PC-3 (cell line): ENCODE measurements at regions not wholly inside any gene's neighbourhood (a gene's known extent, or its start where the extent isn't known, plus 50 kb on each side); places are given as distances from the start of the nearest gene placed in this dataset.

Source experiments
- ATAC-seq: fragments of 200-7000 bp; cut with Tn5 transposase; 2 replicates; pipeline ENCODE4 v1.9.1; 2020; ENCODE audit warnings: mild to moderate bottlenecking, moderate library complexity
- BruUV-seq: library from RNA; stranded (reverse); fragments of 400-500 nt; replicated peaks from 2 replicates; lab custom pipeline; 2021; lab: Mats Ljungman, UMichigan
- CTCF ChIA-PET: fragments of 300-600 bp; sonication (Branson Sonifier 250); formaldehyde crosslinking; loops from one replicate; lab custom pipeline; 2022; ENCODE audit warnings: antibody characterized with exemption; lab: Charles Lee
- POLR2A ChIA-PET: fragments of 300-600 bp; sonication (Branson Sonifier 250); formaldehyde crosslinking; loops from one replicate; lab custom pipeline; 2022; ENCODE audit warnings: antibody characterized with exemption; ENCODE audit not compliant: unreplicated experiment; lab: Charles Lee
- DNase-seq: peaks from one replicate; pipeline ENCODE4 v3.0.0-alpha.2; 2015
- H2AFZ ChIP-seq: fragments of 300-600 bp; sonication (generic); 2 replicates; pipeline ENCODE4 v1.6.0; 2016; ENCODE audit warnings: antibody characterized with exemption, low read length
- H3F3A ChIP-seq: fragments of 300-600 bp; sonication (generic); one replicate; pipeline ENCODE4 v1.6.0; 2017; ENCODE audit warnings: antibody characterized with exemption, low read length, control low read depth, mild to moderate bottlenecking; ENCODE audit not compliant: unreplicated experiment
- H3K27ac ChIP-seq: fragments of 300-600 bp; sonication (generic); 2 replicates; pipeline ENCODE4 v1.5.1; 2016; ENCODE audit warnings: mild to moderate bottlenecking, low read length
- H3K27me3 ChIP-seq: fragments of 300-600 bp; sonication (generic); 2 replicates; pipeline ENCODE4 v1.6.1; 2016; ENCODE audit warnings: low read length, mixed read lengths
- H3K36me3 ChIP-seq: fragments of 300-600 bp; sonication (generic); 2 replicates; pipeline ENCODE4 v1.6.1; 2016; ENCODE audit warnings: low read depth, mixed run types, low read length, mixed read lengths
- H3K4me1 ChIP-seq: fragments of 300-600 bp; sonication (generic); 2 replicates; pipeline ENCODE4 v1.5.1; 2016; ENCODE audit warnings: low read length; ENCODE audit not compliant: insufficient read depth
- H3K4me2 ChIP-seq: fragments of 300-600 bp; sonication (generic); 2 replicates; pipeline ENCODE4 v1.6.0; 2016; ENCODE audit warnings: low read length
- H3K4me3 ChIP-seq: fragments of 300-600 bp; sonication (generic); 2 replicates; pipeline ENCODE4 v1.5.1; 2016; ENCODE audit warnings: mild to moderate bottlenecking, low read length, mixed read lengths
- H3K79me2 ChIP-seq: fragments of 300-600 bp; sonication (generic); 2 replicates; pipeline ENCODE4 v1.6.1; 2017; ENCODE audit warnings: low read length, mixed read lengths
- H3K9ac ChIP-seq: fragments of 300-600 bp; sonication (generic); 2 replicates; pipeline ENCODE4 v1.6.0; 2016; ENCODE audit warnings: mild to moderate bottlenecking, low read length
- H3K9me2 ChIP-seq: fragments of 300-600 bp; sonication (generic); replicated peaks from 2 replicates; pipeline ENCODE4 v1.6.1; 2016; ENCODE audit warnings: mixed run types, low read length, mixed read lengths
- H3K9me3 ChIP-seq: fragments of 300-600 bp; sonication (generic); 2 replicates; pipeline ENCODE4 v1.6.1; 2016; ENCODE audit warnings: low read length, mixed read lengths
- H4K20me1 ChIP-seq: fragments of 300-600 bp; sonication (generic); 2 replicates; pipeline ENCODE4 v1.6.1; 2016; ENCODE audit warnings: low read length, mixed read lengths
- CTCF ChIP-seq: fragments of 300-600 bp; sonication (generic); conservative IDR thresholded peaks from 2 replicates; pipeline ENCODE4 v1.5.1; 2017; ENCODE audit warnings: antibody characterized with exemption, low read depth, mild to moderate bottlenecking, low read length
- EZH2 ChIP-seq: fragments of 300-600 bp; sonication (generic); IDR thresholded peaks from one replicate; pipeline ENCODE4 v1.6.1; 2017; ENCODE audit warnings: antibody characterized with exemption, mild to moderate bottlenecking, low read length; ENCODE audit not compliant: unreplicated experiment
- EZH2phosphoT487 ChIP-seq: fragments of 300-600 bp; sonication (generic); IDR thresholded peaks from 2 replicates; pipeline ENCODE4 v1.6.1; 2018; ENCODE audit warnings: mild to moderate bottlenecking, antibody characterized with exemption, low read length, borderline replicate concordance
- intact Hi-C: fragments of 100-400 bp; cut with micrococcal nuclease; formaldehyde crosslinking; loops from 2 replicates; pipeline ENCODE4 v1.9.0; 2023

GRCh38 chr10:63718421-63718820 lies 197.2 kb downstream of the REEP3 start:
- BruUV-seq: no TSS peak
- no peaks in the 10 kb centered on the region for H3F3A ChIP-seq
- no peaks in the 10 kb centered on the region for H4K20me1 ChIP-seq
- ChIA-PET POLR2A (interaction anchor here (0.6 kb wide), 1 partner anchor 449 kb away, joined by 5 read pairs; no protein-coding TSS in a partner anchor), CTCF (interaction anchor here (0.6 to 2.5 kb wide), 6 partner anchors 47 to 634 kb away, joined by 3 to 26 read pairs (median 4); no protein-coding TSS in a partner anchor)
- no peaks in the 10 kb centered on the region for H3K27me3 ChIP-seq
- no peaks in the 10 kb centered on the region for H3K79me2 ChIP-seq
- no peak for ATAC-seq
- H3K4me1 ChIP-seq: peaks cover 34% of the 10 kb centered on the region
- H3K36me3 ChIP-seq: no peaks in the 10 kb centered on the region
- H3K9me3 ChIP-seq: no peaks in the 10 kb centered on the region
- no peak overlapping the region for H3K27ac ChIP-seq
- H3K9me2 ChIP-seq: no peaks in the 10 kb centered on the region
- H2AFZ ChIP-seq: no peak overlapping the region
- peak; percentile 11 for DNase-seq
- intact Hi-C loops: loop anchor here (2.0 kb wide), 1 partner anchor 254 kb away; the partner anchor contains the start of gene JMJD1C
- H3K4me2 ChIP-seq: no peak overlapping the region
- H3K4me3 ChIP-seq: no peak overlapping the region
- no peak for TF ChIP-seq EZH2
- TF ChIP-seq EZH2phosphoT487: no peak
- no peak for TF ChIP-seq CTCF
- no peak overlapping the region for H3K9ac ChIP-seq

GRCh38 chr10:63719226-63719856 lies 198.1 kb downstream of the REEP3 start:
- BruUV-seq: no TSS peak
- Histone ChIP-seq H3K79me2 (no peaks in the 10 kb centered on the region), H3K36me3 (no peaks in the 10 kb centered on the region), H3F3A (no peaks in the 10 kb centered on the region), H3K9me3 (no peaks in the 10 kb centered on the region), H3K9me2 (no peaks in the 10 kb centered on the region), H2AFZ (no peak overlapping the region), H3K4me1 (peaks cover 29% of the 10 kb centered on the region), H3K4me2 (no peak overlapping the region), H3K27me3 (no peaks in the 10 kb centered on the region), H3K27ac (no peak overlapping the region), H3K4me3 (no peak overlapping the region), H4K20me1 (no peaks in the 10 kb centered on the region), H3K9ac (peak overlapping the region; percentile 3; the same call in 1 of the 2 replicates)
- POLR2A ChIA-PET: interaction anchor here (0.7 to 1.6 kb wide), 3 partner anchors 89 to 254 kb away, joined by 3 to 12 read pairs (median 5); no protein-coding TSS in a partner anchor
- intact Hi-C loops: loop anchor here (2.0 kb wide), 1 partner anchor 255 kb away; the partner anchor contains the start of gene JMJD1C
- ATAC-seq (peak; percentile 21), DNase-seq (peak; percentile 7)
- CTCF ChIA-PET: interaction anchor here (0.7 to 2.5 kb wide), 14 partner anchors 19 to 562 kb away, joined by 3 to 26 read pairs (median 6); no protein-coding TSS in a partner anchor
- TF ChIP-seq CTCF: no peak
- TF ChIP-seq EZH2phosphoT487: no peak
- no peak for TF ChIP-seq EZH2
